Calu3 (cell line): ENCODE measurements at regions not wholly inside any gene's neighbourhood (a gene's known extent, or its start where the extent isn't known, plus 50 kb on each side); places are given as distances from the start of the nearest gene placed in this dataset.
A peak's percentile ranks its signal among the peaks of the same experiment; 100 is the strongest.

Source experiments
- BruUV-seq: library from RNA; stranded (reverse); fragments of 400-500 nt; replicated peaks from 2 replicates; lab custom pipeline; 2021; lab: Mats Ljungman, UMichigan
- CTCF ChIA-PET: fragments of 300-600 bp; sonication (Branson Sonifier 250); formaldehyde crosslinking; loops from one replicate; lab custom pipeline; 2022; ENCODE audit warnings: antibody characterized with exemption; lab: Charles Lee
- DNase-seq: peaks from one replicate; pipeline ENCODE4 v3.0.0; 2022
- H3K27ac Mint-ChIP-seq: one replicate; pipeline ENCODE4 v1.8.0; 2022; ENCODE audit warnings: mixed read lengths; ENCODE audit not compliant: unreplicated experiment
- H3K27me3 Mint-ChIP-seq: one replicate; pipeline ENCODE4 v1.8.0; 2022; ENCODE audit warnings: mixed read lengths; ENCODE audit not compliant: unreplicated experiment
- H3K36me3 Mint-ChIP-seq: one replicate; pipeline ENCODE4 v1.8.0; 2022; ENCODE audit warnings: mild to moderate bottlenecking, moderate library complexity, mixed read lengths; ENCODE audit not compliant: insufficient read depth, unreplicated experiment
- H3K4me1 Mint-ChIP-seq: one replicate; pipeline ENCODE4 v1.8.0; 2022; ENCODE audit warnings: mild to moderate bottlenecking, low read depth, mixed read lengths; ENCODE audit not compliant: unreplicated experiment
- H3K4me3 Mint-ChIP-seq: one replicate; pipeline ENCODE4 v1.8.0; 2022; ENCODE audit warnings: mild to moderate bottlenecking, low read depth, moderate library complexity, mixed read lengths; ENCODE audit not compliant: unreplicated experiment
- H3K9me3 Mint-ChIP-seq: one replicate; pipeline ENCODE4 v1.8.0; 2022; ENCODE audit warnings: low read depth, mixed read lengths; ENCODE audit not compliant: unreplicated experiment
- intact Hi-C: fragments of 100-400 bp; cut with micrococcal nuclease; formaldehyde crosslinking; loops from one replicate; pipeline ENCODE4 v1.10.0; 2022; ENCODE audit not compliant: unreplicated experiment
- TF ChIP-seq, protein P1 (sequence below): fragments of 200-600 bp; IDR thresholded peaks from one replicate; pipeline ENCODE4 v1.8.0; 2022; ENCODE audit warnings: antibody characterized with exemption; ENCODE audit not compliant: unreplicated experiment

DNA sequence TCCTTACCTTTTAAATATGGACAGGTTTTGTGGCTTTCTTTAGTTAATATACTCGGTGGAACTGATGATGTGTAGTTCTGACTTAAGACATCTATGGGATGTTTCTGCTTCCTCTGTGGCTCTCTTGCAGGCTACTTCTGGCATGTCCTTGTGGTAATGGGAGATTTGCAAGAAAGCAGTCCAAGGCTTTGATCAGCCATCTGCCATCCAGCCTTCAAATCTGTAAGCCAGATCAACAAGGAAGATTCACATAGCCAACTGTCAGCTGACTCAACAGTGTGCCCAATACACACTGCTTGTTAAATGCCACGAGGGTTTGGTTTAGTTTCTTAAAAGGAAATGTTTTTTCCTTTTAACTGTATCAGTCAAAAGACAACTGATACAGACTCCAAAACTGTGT, 722.2 kb upstream of the CHRM3 start:
- no TSS peak for BruUV-seq
- peaks cover 2% of the 10 kb centered on the region for H3K4me1 Mint-ChIP-seq
- no peak overlapping the region for H3K27ac Mint-ChIP-seq
- DNase-seq, result no peak
- CTCF ChIA-PET, result interaction anchor here (0.5 kb wide), 1 partner anchor 658 kb away, joined by 8 read pairs; no protein-coding TSS in a partner anchor
- H3K27me3 Mint-ChIP-seq, result no peaks in the 10 kb centered on the region
- no peak overlapping the region for H3K4me3 Mint-ChIP-seq
- H3K9me3 Mint-ChIP-seq, result peaks cover 3% of the 10 kb centered on the region
- TF ChIP-seq, protein P1, sequence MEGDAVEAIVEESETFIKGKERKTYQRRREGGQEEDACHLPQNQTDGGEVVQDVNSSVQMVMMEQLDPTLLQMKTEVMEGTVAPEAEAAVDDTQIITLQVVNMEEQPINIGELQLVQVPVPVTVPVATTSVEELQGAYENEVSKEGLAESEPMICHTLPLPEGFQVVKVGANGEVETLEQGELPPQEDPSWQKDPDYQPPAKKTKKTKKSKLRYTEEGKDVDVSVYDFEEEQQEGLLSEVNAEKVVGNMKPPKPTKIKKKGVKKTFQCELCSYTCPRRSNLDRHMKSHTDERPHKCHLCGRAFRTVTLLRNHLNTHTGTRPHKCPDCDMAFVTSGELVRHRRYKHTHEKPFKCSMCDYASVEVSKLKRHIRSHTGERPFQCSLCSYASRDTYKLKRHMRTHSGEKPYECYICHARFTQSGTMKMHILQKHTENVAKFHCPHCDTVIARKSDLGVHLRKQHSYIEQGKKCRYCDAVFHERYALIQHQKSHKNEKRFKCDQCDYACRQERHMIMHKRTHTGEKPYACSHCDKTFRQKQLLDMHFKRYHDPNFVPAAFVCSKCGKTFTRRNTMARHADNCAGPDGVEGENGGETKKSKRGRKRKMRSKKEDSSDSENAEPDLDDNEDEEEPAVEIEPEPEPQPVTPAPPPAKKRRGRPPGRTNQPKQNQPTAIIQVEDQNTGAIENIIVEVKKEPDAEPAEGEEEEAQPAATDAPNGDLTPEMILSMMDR, result no peak
- no peaks in the 10 kb centered on the region for H3K36me3 Mint-ChIP-seq
- intact Hi-C loops, result no loop called here

DNA sequence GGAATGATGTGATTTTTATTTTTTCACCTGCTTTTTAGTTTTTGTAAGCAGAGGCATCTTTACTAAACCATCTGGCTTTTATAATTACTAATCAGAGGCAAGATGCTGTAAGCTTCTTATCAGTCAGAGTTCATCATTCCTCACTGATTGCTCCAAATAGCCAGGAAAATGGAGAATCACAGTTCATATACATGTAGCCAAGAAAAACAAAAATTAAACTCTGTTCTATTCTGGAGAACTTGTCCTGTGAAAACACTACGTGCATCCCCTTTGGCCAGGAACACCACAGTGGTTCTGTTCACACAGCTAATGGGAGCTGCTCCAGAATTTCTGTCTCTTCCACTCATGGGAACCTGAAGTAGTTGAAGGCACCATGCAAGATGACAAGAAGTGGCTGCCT, 725.5 kb upstream of the CHRM3 start:
- no peak overlapping the region for H3K27ac Mint-ChIP-seq
- CTCF ChIA-PET, result no interaction called here
- BruUV-seq, result no TSS peak

DNA sequence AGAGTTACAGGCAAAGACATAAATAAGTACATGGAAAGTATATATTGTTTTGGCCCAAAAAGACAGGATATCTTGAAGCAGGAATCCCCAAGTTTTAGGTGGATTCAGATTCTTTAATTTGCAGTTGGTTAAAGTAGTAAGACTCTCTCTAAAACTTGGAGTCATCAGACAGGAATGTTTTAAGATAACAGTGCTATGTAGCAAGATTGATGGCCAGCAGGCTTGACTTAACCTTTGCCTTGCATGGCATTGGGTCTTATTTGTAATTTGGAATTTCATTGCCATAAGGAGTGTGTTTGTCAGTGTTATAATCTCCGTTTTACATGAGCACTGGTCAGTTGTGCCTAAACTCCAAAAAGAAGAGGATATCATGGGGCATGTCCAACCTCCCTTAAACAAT, 727.6 kb upstream of the CHRM3 start:
- no peak for DNase-seq
- H3K9me3 Mint-ChIP-seq, result peaks cover 6% of the 10 kb centered on the region
- H3K4me3 Mint-ChIP-seq, result no peak overlapping the region
- CTCF ChIA-PET, result interaction anchor here (0.7 kb wide), 1 partner anchor 67 kb away, joined by 3 read pairs; no protein-coding TSS in a partner anchor
- no peaks in the 10 kb centered on the region for H3K36me3 Mint-ChIP-seq
- intact Hi-C loops, result no loop called here
- TF ChIP-seq, protein P1, result no peak
- BruUV-seq, result no TSS peak
- no peaks in the 10 kb centered on the region for H3K27me3 Mint-ChIP-seq
- H3K4me1 Mint-ChIP-seq, result peaks cover 19% of the 10 kb centered on the region
- H3K27ac Mint-ChIP-seq, result no peak overlapping the region

More for the DNA sequence above, 725.5 kb upstream of the CHRM3 start:
- DNase-seq, result no peak
- Mint-ChIP-seq H3K4me3 (no peak overlapping the region), H3K4me1 (peaks cover 14% of the 10 kb centered on the region), H3K9me3 (peaks cover 6% of the 10 kb centered on the region), H3K36me3 (no peaks in the 10 kb centered on the region), H3K27me3 (no peaks in the 10 kb centered on the region)
- intact Hi-C loops, result no loop called here
- TF ChIP-seq, protein P1, result no peak

DNA sequence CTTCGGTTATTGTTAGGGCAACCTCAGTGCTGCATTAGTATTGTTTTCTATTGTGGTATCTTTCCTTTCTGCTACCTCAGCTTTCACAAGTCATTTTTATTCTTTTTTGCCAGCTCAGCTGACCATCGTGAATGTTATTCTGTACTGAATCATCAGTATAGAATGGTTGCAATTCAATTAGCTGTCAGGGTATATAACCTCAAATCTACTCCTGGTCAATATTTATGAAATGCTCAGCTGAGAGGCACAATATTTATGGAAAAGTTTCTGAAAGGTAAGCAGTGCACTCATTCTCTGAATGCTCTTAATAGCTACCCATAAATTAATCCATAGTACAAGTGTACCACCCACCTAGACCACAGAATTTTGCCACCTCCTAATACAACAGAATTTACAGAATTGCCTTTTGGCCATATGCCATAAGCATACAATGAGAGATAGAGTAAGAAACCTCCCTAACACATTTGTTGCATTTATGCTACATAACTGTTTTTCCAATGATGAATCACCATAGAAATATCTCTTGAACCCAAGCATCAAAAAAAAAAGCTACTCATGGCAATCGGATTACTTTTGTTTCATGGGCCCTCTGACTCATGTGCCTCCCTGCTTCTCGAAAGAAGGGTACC, 732.6 kb upstream of the CHRM3 start:
- Mint-ChIP-seq H3K36me3 (peaks cover 5% of the 10 kb centered on the region), H3K4me3 (no peak overlapping the region), H3K27ac (peak overlapping the region; percentile 60), H3K9me3 (peaks cover 3% of the 10 kb centered on the region), H3K4me1 (peaks cover 35% of the 10 kb centered on the region), H3K27me3 (no peaks in the 10 kb centered on the region)
- intact Hi-C loops, result no loop called here
- DNase-seq, result no peak
- CTCF ChIA-PET, result no interaction called here
- no TSS peak for BruUV-seq
- TF ChIP-seq, protein P1, result no peak
